COLO668 (cell line): ENCODE measurements at regions not wholly inside any gene's neighbourhood (a gene's known extent, or its start where the extent isn't known, plus 50 kb on each side); places are given as distances from the start of the nearest gene placed in this dataset.

Experiments
- DNase-seq: peaks from one replicate; lab custom pipeline; 2025; ENCODE audit not compliant: unreplicated experiment; lab: John Stamatoyannopoulos, UW

- DNase-seq, result no peak
These were observed 656.9 kb downstream of the EPHA4 start for GRCh38 chr2:220915092-220915623.

- DNase-seq, result no peak
These were observed 655.2 kb downstream of the EPHA4 start for GRCh38 chr2:220916931-220917330.

- DNase-seq, result no peak
These were observed 641.6 kb downstream of the EPHA4 start for GRCh38 chr2:220930271-220931076.

- DNase-seq, result no peak
These were observed 640.6 kb downstream of the EPHA4 start for GRCh38 chr2:220931491-220931890.

- DNase-seq, result no peak
These were observed 640.1 kb downstream of the EPHA4 start for GRCh38 chr2:220932041-220932440.

GRCh38 chr2:220935789-220936321, 636.2 kb downstream of the EPHA4 start:
- no peak for DNase-seq

- no peak for DNase-seq
These were observed 635.4 kb downstream of the EPHA4 start for GRCh38 chr2:220936641-220937197.

GRCh38 chr2:220937245-220937644, 634.9 kb downstream of the EPHA4 start:
- DNase-seq, result no peak

- no peak for DNase-seq
These were observed 631.5 kb downstream of the EPHA4 start for GRCh38 chr2:220940646-220941045.

GRCh38 chr2:220941683-220942082, 630.4 kb downstream of the EPHA4 start:
- no peak for DNase-seq

- no peak for DNase-seq
These were observed 625.6 kb downstream of the EPHA4 start for GRCh38 chr2:220946552-220946951.

- DNase-seq, result no peak
These were observed 623.5 kb downstream of the EPHA4 start for GRCh38 chr2:220948579-220948978.

- no peak for DNase-seq
These were observed 622.6 kb downstream of the EPHA4 start for GRCh38 chr2:220949466-220949865.

GRCh38 chr2:220955776-220956175, 616.3 kb downstream of the EPHA4 start:
- DNase-seq, result no peak

GRCh38 chr2:220956429-220956828, 615.7 kb downstream of the EPHA4 start:
- no peak for DNase-seq

- no peak for DNase-seq
These were observed 612.7 kb downstream of the EPHA4 start for GRCh38 chr2:220959391-220959802.

- no peak for DNase-seq
These were observed 610.8 kb downstream of the EPHA4 start for GRCh38 chr2:220961143-220961860.

GRCh38 chr2:220962556-220962955, 609.5 kb downstream of the EPHA4 start:
- DNase-seq, result no peak

GRCh38 chr2:220963076-220963475, 609.0 kb downstream of the EPHA4 start:
- no peak for DNase-seq

GRCh38 chr2:220963930-220964329, 608.2 kb downstream of the EPHA4 start:
- no peak for DNase-seq

GRCh38 chr2:220966636-220967035, 605.5 kb downstream of the EPHA4 start:
- no peak for DNase-seq

- DNase-seq, result no peak
These were observed 602.8 kb downstream of the EPHA4 start for GRCh38 chr2:220969348-220969747.
